ENCODE measurements at regions not wholly inside any gene's neighbourhood (a gene's known extent, or its start where the extent isn't known, plus 50 kb on each side); places are given as distances from the start of the nearest gene placed in this dataset.

DNA sequence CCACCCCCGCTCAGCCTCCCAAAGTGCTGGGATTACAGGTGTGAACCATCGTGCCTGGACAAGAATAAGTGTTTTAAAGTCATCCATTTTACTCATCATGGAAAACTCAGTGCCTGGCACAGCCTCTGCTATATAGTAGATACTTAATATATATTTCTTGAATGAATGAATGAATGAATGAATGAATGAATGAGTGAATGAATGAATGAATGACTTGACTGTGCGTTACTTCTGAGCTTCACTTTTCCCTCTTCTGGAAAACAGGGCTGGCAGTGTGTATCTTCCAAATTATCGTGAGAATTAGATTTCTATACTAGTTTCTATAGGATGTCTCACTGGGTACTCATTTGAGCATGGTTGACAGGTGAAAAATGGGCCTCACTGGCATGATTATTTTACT, 307.3 kb upstream of the ERCC4 start:
- no peaks in the 10 kb centered on the region for H3K36me3 ChIP-seq
- no peaks in the 10 kb centered on the region for H3K9me3 ChIP-seq
- no peak for DNase-seq (ENCODE audit: low spot score)
- no peak overlapping the region for H3K27ac ChIP-seq
- H3K4me3 ChIP-seq, result no peak overlapping the region
- TF ChIP-seq, protein P1, sequence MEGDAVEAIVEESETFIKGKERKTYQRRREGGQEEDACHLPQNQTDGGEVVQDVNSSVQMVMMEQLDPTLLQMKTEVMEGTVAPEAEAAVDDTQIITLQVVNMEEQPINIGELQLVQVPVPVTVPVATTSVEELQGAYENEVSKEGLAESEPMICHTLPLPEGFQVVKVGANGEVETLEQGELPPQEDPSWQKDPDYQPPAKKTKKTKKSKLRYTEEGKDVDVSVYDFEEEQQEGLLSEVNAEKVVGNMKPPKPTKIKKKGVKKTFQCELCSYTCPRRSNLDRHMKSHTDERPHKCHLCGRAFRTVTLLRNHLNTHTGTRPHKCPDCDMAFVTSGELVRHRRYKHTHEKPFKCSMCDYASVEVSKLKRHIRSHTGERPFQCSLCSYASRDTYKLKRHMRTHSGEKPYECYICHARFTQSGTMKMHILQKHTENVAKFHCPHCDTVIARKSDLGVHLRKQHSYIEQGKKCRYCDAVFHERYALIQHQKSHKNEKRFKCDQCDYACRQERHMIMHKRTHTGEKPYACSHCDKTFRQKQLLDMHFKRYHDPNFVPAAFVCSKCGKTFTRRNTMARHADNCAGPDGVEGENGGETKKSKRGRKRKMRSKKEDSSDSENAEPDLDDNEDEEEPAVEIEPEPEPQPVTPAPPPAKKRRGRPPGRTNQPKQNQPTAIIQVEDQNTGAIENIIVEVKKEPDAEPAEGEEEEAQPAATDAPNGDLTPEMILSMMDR (IDR thresholded peaks at IDR 0.05), result no peak
- H3K27me3 ChIP-seq, result no peaks in the 10 kb centered on the region
- H3K4me1 ChIP-seq, result no peaks in the 10 kb centered on the region

DNA sequence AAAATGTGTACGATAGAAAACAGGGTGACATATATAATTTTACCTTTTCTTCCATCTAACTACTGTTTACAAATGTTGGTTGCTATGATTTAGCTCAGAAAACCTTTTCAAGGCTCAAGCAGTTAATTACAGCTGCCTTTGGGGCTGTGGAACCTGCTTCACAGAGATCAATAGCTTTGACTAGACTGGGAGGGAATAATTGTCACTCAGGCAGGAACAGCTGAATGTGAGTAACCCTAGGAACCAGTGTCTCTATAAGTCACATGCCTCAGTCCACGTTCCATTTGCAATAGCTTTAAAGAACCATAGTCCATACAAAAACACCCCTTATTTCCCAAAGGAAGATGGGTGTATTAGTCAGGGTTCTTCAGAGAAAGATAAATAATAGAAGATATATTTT, 306.8 kb upstream of the ERCC4 start:
- no peak overlapping the region for H3K27ac ChIP-seq
- H3K9me3 ChIP-seq, result no peaks in the 10 kb centered on the region
- H3K27me3 ChIP-seq, result no peaks in the 10 kb centered on the region
- no peaks in the 10 kb centered on the region for H3K4me1 ChIP-seq
- no peak overlapping the region for H3K4me3 ChIP-seq
- no peaks in the 10 kb centered on the region for H3K36me3 ChIP-seq
- TF ChIP-seq, protein P1 (IDR thresholded peaks at IDR 0.05), result no peak
- DNase-seq (ENCODE audit: low spot score), result no peak

DNA sequence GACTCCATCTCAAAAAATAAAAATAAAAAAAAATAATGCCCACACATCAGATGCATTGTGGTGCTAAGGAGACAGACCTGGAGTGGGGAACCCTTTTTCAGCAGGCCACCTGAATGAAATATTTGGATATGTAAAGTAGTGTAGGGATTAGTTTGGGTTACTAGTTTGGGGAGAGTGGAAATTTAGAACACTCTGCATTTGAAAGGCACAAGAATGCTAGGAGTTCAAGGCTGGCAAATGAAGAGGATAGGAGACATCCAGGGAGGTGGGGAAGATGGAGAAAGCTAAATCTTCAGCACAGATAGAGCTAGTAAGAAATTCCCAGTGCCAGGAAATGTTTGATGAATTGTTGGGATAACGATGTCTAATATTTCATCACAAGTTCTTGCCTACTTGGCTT, 298.3 kb upstream of the ERCC4 start:
- H3K9me3 ChIP-seq, result no peaks in the 10 kb centered on the region
- TF ChIP-seq, protein P1 (IDR thresholded peaks at IDR 0.05), result no peak
- DNase-seq (ENCODE audit: low spot score), result no peak
- H3K27ac ChIP-seq, result no peak overlapping the region
- no peak overlapping the region for H3K4me3 ChIP-seq
- no peaks in the 10 kb centered on the region for H3K36me3 ChIP-seq
- no peaks in the 10 kb centered on the region for H3K27me3 ChIP-seq
- H3K4me1 ChIP-seq, result no peaks in the 10 kb centered on the region

DNA sequence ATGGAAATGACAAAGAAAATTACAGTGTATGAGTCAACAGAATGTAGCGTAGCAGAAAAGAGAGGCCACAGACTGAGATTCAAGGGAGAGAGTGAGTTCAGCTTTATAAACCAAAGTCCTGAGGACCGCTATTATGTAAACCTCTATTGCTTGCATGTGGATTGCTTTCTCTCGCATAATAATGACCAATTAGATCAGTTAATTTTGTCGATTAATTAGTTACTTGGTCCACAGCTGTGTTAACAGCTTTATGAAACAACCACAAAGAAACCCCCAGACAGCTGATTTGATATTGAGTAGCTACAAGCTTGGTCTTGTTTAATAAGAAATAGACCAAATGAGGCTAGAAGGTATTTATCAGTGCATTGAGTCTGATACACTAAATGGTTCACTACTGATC, 291.8 kb upstream of the ERCC4 start:
- Histone ChIP-seq H3K27me3 (no peaks in the 10 kb centered on the region), H3K27ac (no peak overlapping the region), H3K4me3 (no peak overlapping the region), H3K4me1 (no peaks in the 10 kb centered on the region), H3K9me3 (no peaks in the 10 kb centered on the region), H3K36me3 (no peaks in the 10 kb centered on the region)
- DNase-seq (ENCODE audit: low spot score), result no peak
- TF ChIP-seq, protein P1 (IDR thresholded peaks at IDR 0.05), result no peak

DNA sequence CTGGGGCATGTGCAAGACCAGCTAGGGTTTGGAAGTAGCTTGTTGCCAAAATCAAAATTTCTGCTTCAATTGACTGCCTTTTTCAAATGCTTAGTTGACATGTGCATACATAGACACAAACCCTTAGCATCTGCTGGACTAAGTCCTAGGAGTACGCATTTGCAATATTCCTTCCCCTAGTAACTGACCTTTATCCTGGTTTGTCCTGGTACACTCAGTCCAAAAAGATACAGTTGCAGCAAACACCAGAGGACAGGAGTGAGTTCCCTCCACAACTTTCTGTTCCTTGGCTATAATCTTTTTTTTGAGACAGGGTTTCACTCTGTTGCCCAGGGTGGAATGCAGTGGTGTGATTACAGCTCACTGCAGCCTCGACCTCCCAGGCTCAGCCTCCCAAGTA, 290.2 kb upstream of the ERCC4 start:
- H3K27me3 ChIP-seq, result no peaks in the 10 kb centered on the region
- no peak overlapping the region for H3K27ac ChIP-seq
- TF ChIP-seq, protein P1 (IDR thresholded peaks at IDR 0.05), result no peak
- H3K4me1 ChIP-seq, result no peaks in the 10 kb centered on the region
- no peaks in the 10 kb centered on the region for H3K36me3 ChIP-seq
- no peak overlapping the region for H3K4me3 ChIP-seq
- no peak for DNase-seq (ENCODE audit: low spot score)
- no peaks in the 10 kb centered on the region for H3K9me3 ChIP-seq

DNA sequence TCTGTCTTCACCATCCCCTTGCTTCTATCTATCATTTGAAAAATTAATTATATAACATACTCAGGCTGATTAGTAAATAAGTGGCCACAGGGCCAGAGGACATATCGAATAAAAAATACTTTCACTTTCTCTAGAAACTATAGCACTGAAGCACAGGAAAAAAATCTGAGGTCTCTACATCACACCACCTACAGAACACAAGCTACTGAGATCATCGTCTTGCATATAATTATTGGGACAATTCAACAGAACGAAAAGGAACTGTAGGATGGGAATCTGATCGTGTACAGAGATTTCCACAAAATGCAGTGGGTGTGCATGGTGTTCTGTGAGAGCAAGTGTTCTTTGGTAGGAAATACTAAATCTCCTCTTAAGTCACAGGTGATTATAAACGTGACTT, 289.6 kb upstream of the ERCC4 start:
- H3K27ac ChIP-seq, result no peak overlapping the region
- TF ChIP-seq, protein P1 (IDR thresholded peaks at IDR 0.05), result no peak
- no peak for DNase-seq (ENCODE audit: low spot score)
- no peaks in the 10 kb centered on the region for H3K4me1 ChIP-seq
- H3K27me3 ChIP-seq, result no peaks in the 10 kb centered on the region
- H3K4me3 ChIP-seq, result no peak overlapping the region
- no peaks in the 10 kb centered on the region for H3K36me3 ChIP-seq
- H3K9me3 ChIP-seq, result no peaks in the 10 kb centered on the region

All from right atrium auricular region (tissue), 2 donors.